Prostate gland (tissue), 2 donors: ENCODE measurements at regions not wholly inside any gene's neighbourhood (a gene's known extent, or its start where the extent isn't known, plus 50 kb on each side); places are given as distances from the start of the nearest gene placed in this dataset.
"Not testable (repeated sequence)": the region's sequence is repeated elsewhere in the genome, so short reads cannot be mapped to it uniquely, and the experiment has no call there.

Source experiments
- CTCF ChIP-seq, 4 experiments: fragments of 200-600 bp in 2 of 4; fragments of 450-650 bp in 2 of 4; sonication (generic) in 2 of 4; IDR thresholded peaks; 1 replicate in 3 of 4; 2 replicates in 1 of 4; pipeline ENCODE4 v1.5.1; 2016 to 2019; ENCODE audit warnings: antibody characterized with exemption in 4 of 4, mild to moderate bottlenecking in 2 of 4, moderate library complexity in 2 of 4
- POLR2A ChIP-seq: fragments of 450-650 bp; IDR thresholded peaks from one replicate; pipeline ENCODE4 v1.6.1; 2016; ENCODE audit warnings: antibody characterized with exemption, mild to moderate bottlenecking
- POLR2AphosphoS5 ChIP-seq: sonication (generic); formaldehyde crosslinking; IDR thresholded peaks from one replicate; pipeline ENCODE4 v1.6.1; 2017; ENCODE audit warnings: antibody characterized with exemption

GRCh38 chr11:43004879-43005278, 306.9 kb upstream of the API5 start:
- not testable (repeated sequence) for TF ChIP-seq CTCF (IDR thresholded peaks at IDR 0.05); POLR2A; POLR2AphosphoS5
